BE2C (cell line): ENCODE measurements at regions not wholly inside any gene's neighbourhood (a gene's known extent, or its start where the extent isn't known, plus 50 kb on each side); places are given as distances from the start of the nearest gene placed in this dataset.

Source experiments
- DNase-seq: peaks from one replicate; pipeline ENCODE4 v3.0.0-alpha.2; 2020
- H3K27me3 ChIP-seq: fragments of 250-450 bp; sonication (Bioruptor Pico); 2 replicates; pipeline ENCODE4 v1.5.1; 2020; ENCODE audit warnings: mild to moderate bottlenecking
- H3K36me3 ChIP-seq: fragments of 250-450 bp; sonication (Bioruptor Pico); 2 replicates; pipeline ENCODE4 v1.5.1; 2020; ENCODE audit warnings: mild to moderate bottlenecking
- H3K4me1 ChIP-seq: fragments of 250-450 bp; sonication (Bioruptor Pico); 2 replicates; pipeline ENCODE4 v1.5.1; 2020
- H3K4me3 ChIP-seq: 2 replicates; pipeline ENCODE4 v1.5.1; 2011; ENCODE audit warnings: low read depth, low read length
- H3K9me3 ChIP-seq: fragments of 250-450 bp; sonication (Bioruptor Pico); 2 replicates; pipeline ENCODE4 v1.5.1; 2020
- TF ChIP-seq, protein P1 (sequence below): IDR thresholded peaks from 2 replicates; pipeline ENCODE4 v1.5.1; 2012; ENCODE audit warnings: mild to moderate bottlenecking, low read depth, low read length

DNA sequence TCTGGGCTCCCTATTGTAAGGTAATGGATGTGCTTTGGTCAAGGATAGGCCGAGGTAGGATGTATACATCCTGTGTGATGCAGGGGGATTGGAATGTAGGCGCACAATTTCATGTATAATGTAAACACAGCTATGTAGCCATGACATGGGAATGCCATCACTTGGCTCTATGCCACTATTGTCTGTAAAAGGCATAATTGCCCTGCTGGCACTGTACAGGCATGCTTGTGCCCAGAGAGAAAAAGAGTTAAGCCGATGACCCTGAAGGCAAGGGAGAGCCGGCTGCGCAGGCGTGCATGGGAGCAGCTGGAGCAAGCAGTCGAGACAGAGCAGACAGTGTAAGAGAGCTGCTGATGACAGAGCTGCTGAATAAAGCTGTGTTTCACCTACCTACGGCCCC lies 212.5 kb upstream of the CPHXL start:
- Histone ChIP-seq H3K27me3 (no peaks in the 10 kb centered on the region), H3K9me3 (no peaks in the 10 kb centered on the region), H3K4me3 (no peak overlapping the region), H3K4me1 (no peaks in the 10 kb centered on the region), H3K36me3 (no peaks in the 10 kb centered on the region)
- TF ChIP-seq, protein P1, sequence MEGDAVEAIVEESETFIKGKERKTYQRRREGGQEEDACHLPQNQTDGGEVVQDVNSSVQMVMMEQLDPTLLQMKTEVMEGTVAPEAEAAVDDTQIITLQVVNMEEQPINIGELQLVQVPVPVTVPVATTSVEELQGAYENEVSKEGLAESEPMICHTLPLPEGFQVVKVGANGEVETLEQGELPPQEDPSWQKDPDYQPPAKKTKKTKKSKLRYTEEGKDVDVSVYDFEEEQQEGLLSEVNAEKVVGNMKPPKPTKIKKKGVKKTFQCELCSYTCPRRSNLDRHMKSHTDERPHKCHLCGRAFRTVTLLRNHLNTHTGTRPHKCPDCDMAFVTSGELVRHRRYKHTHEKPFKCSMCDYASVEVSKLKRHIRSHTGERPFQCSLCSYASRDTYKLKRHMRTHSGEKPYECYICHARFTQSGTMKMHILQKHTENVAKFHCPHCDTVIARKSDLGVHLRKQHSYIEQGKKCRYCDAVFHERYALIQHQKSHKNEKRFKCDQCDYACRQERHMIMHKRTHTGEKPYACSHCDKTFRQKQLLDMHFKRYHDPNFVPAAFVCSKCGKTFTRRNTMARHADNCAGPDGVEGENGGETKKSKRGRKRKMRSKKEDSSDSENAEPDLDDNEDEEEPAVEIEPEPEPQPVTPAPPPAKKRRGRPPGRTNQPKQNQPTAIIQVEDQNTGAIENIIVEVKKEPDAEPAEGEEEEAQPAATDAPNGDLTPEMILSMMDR = no peak
- DNase-seq = no peak

DNA sequence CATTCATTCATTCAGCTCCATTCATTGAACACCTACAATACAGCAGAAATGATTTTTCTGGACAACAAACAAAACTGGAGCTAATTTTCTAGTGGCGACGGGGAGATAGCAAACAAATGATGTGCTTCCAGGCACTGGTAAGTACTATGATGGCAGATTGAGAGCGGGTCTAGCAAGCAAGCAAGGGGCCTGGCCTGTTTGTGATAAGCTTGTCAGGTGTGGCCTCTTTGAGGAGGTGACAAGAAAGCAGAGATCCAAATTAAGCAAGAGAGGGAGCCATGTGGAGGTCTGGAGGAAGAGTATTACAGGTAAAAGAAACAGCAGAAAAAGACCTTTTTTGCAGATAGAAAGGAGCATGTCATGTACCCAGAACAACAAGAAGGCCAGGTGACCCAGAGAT lies 216.1 kb upstream of the CPHXL start:
- no peak for DNase-seq
- H3K9me3 ChIP-seq = no peaks in the 10 kb centered on the region
- TF ChIP-seq, protein P1 = no peak
- no peaks in the 10 kb centered on the region for H3K36me3 ChIP-seq
- H3K27me3 ChIP-seq = no peaks in the 10 kb centered on the region
- H3K4me1 ChIP-seq = no peaks in the 10 kb centered on the region
- no peak overlapping the region for H3K4me3 ChIP-seq

DNA sequence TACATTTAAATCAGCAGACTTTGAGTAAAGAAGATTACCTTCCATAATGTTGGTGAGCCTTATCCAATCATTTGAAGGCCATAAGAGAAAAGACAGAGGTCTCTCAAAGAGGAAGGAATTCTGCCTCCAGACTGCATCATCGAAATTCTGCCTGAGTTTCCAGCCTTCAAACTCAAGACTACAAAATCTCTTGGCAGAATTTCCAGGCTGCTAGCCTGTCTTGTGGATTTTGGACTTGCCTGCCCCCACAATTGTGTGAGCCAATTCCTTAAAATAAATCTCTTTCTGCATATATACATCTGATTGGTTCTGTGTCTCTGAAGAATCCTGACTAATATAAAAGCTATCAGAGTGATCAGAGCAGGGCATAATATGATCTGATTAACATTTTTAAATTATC lies 216.6 kb upstream of the CPHXL start:
- no peak overlapping the region for H3K4me3 ChIP-seq
- no peaks in the 10 kb centered on the region for H3K9me3 ChIP-seq
- TF ChIP-seq, protein P1 = no peak
- no peak for DNase-seq
- no peaks in the 10 kb centered on the region for H3K36me3 ChIP-seq
- H3K27me3 ChIP-seq = no peaks in the 10 kb centered on the region
- no peaks in the 10 kb centered on the region for H3K4me1 ChIP-seq

DNA sequence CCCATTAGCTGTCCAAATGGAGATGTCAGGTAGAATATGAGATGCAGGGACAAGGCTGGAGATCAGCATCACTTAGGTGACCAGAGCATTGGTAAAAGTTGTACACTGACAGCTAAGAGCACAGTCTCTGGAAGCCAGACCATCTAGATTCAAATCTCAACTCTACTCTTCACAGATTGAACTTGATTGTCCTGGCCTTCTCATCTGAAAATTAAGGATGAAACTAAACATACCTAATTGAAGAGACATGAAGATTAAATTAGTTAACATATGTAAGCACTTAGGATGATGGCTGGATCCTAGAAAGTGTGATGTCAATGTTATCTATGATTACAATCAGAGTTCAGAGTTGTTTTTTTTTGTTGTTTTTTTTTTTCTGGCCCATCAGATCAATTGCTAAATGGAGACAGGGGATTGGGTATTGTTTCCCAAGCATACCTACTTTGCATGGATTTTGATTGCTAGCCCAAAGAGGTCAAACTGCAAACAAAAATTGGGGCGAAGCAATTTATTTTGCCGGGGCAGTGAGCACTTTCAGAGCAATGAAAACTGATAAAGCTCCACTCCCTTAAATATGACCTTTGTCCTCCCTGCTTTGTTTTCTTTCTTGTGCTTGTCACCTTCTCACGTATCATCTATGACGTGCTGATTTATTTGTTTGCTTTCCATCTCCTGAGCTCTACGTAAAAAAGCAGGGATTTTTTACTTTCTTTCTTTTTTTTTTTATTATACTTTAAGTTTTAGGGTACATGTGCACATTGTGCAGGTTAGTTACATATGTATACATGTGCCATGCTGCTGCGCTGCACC lies 217.6 kb upstream of the CPHXL start:
- no peaks in the 10 kb centered on the region for H3K27me3 ChIP-seq
- H3K4me3 ChIP-seq = no peak overlapping the region
- no peak for DNase-seq
- no peaks in the 10 kb centered on the region for H3K36me3 ChIP-seq
- H3K4me1 ChIP-seq = no peaks in the 10 kb centered on the region
- no peaks in the 10 kb centered on the region for H3K9me3 ChIP-seq
- TF ChIP-seq, protein P1 = no peak

DNA sequence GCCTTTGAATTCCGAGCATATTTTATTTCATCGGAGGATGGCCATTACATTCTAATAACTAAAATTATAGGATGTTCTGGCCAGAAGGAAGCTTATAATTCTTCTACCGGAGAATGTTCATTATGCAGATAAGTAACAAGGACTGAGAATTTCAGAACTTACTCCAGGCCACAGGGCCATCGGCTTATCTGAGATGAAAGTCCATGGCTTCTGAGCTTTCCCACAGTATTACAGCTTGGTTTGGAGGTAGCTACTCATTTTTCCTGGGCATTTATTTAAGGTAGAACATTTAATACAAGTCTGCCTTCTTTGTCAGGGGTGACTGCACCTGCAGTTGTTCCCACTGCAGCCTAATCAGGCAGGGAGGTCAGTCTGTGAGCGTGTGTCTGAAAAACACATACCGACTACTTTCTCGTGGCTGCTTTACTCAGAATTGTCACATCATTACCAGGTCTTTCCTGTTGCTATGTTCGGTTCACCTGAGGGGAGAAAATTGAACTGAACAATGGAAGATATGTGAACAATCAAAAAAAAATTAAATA lies 219.7 kb upstream of the CPHXL start:
- TF ChIP-seq, protein P1 = no peak
- no peak for DNase-seq
- H3K27me3 ChIP-seq = no peaks in the 10 kb centered on the region
- no peak overlapping the region for H3K4me3 ChIP-seq
- H3K36me3 ChIP-seq = no peaks in the 10 kb centered on the region
- H3K9me3 ChIP-seq = no peaks in the 10 kb centered on the region
- H3K4me1 ChIP-seq = no peaks in the 10 kb centered on the region

DNA sequence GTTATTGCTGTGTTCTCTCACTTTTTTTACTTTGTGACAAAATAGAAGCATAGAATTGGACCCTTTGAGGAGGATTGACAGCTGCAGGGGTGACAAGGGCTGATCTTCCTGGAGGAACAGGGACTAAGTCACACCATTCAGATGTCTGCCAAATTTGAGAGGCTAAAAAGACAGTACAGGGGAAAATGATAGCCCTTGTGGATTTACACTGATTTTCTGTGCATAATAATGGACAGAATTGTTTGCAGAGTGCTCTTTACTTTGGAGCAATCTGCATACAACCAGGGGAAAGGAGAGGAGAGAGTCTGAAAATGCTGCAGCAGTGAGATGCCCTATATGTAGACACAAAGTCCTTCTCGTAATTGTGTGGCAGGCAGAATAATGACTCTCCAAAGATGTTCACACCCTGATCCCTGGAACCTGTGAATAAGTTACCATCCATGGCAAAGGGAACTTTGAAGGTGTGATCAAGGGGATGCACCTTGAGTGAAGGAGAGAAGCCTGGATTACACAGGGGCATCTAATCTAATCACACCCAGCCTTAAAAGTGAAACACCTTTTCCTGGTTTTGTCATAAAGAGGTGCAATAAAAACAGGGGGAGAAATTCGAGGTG lies 221.4 kb upstream of the CPHXL start:
- H3K36me3 ChIP-seq = no peaks in the 10 kb centered on the region
- H3K4me1 ChIP-seq = no peaks in the 10 kb centered on the region
- no peak for DNase-seq
- TF ChIP-seq, protein P1 = no peak
- no peak overlapping the region for H3K4me3 ChIP-seq
- no peaks in the 10 kb centered on the region for H3K9me3 ChIP-seq
- no peaks in the 10 kb centered on the region for H3K27me3 ChIP-seq
